ENCODE measurements at regions not wholly inside any gene's neighbourhood (a gene's known extent, or its start where the extent isn't known, plus 50 kb on each side); places are given as distances from the start of the nearest gene placed in this dataset.

DNA sequence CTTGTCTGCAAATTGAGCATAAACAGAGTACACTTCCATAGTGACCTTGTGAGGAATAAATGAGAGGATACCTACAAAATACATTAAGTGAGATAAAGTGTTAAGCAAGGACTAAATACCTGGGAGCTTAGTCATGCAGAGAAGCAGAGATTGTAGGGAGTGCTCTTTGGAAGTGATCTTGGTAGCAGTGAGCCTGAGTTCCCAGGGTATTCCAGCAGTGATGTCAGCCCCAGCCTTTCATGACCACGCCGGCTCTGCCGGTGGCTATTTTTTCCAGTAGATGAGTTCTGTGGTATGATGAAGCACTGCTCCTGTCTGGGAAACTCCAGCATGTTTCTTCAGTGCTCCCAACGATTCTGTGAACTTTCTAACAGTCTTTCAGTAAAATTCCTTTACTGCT lies 391.5 kb upstream of the IGFBP7 start:
- TF ChIP-seq JUND (IDR thresholded peaks at IDR 0.05; ENCODE audit: low read depth, low read length) (no peak), SRF (IDR thresholded peaks at IDR 0.05; ENCODE audit: low read depth in 2 of 2, low read length in 2 of 2) (no peak), POLR2AphosphoS5 (IDR thresholded peaks at IDR 0.05; ENCODE audit: low read length) (no peak), SIN3A (IDR thresholded peaks at IDR 0.05; ENCODE audit: low read depth, low read length) (no peak), SUZ12 (IDR thresholded peaks at IDR 0.05; ENCODE audit: unreplicated experiment) (no peak), RAD21 (IDR thresholded peaks at IDR 0.05; ENCODE audit: insufficient read depth, low read depth, low read length) (no peak), PAX5 (IDR thresholded peaks at IDR 0.05; ENCODE audit: borderline replicate concordance, low read depth, low read length) (no peak), TAF1 (IDR thresholded peaks at IDR 0.05; ENCODE audit: borderline replicate concordance, low read depth, low read length) (no peak)
- TF ChIP-seq, protein P1, sequence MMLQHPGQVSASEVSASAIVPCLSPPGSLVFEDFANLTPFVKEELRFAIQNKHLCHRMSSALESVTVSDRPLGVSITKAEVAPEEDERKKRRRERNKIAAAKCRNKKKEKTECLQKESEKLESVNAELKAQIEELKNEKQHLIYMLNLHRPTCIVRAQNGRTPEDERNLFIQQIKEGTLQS (IDR thresholded peaks at IDR 0.05; ENCODE audit: borderline replicate concordance, extremely low read depth, low read depth, low read length), result no peak
- TF ChIP-seq, protein P2, sequence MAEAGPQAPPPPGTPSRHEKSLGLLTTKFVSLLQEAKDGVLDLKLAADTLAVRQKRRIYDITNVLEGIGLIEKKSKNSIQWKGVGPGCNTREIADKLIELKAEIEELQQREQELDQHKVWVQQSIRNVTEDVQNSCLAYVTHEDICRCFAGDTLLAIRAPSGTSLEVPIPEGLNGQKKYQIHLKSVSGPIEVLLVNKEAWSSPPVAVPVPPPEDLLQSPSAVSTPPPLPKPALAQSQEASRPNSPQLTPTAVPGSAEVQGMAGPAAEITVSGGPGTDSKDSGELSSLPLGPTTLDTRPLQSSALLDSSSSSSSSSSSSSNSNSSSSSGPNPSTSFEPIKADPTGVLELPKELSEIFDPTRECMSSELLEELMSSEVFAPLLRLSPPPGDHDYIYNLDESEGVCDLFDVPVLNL (IDR thresholded peaks at IDR 0.05; ENCODE audit: low read depth, low read length), result no peak
- TF ChIP-seq, protein P3, sequence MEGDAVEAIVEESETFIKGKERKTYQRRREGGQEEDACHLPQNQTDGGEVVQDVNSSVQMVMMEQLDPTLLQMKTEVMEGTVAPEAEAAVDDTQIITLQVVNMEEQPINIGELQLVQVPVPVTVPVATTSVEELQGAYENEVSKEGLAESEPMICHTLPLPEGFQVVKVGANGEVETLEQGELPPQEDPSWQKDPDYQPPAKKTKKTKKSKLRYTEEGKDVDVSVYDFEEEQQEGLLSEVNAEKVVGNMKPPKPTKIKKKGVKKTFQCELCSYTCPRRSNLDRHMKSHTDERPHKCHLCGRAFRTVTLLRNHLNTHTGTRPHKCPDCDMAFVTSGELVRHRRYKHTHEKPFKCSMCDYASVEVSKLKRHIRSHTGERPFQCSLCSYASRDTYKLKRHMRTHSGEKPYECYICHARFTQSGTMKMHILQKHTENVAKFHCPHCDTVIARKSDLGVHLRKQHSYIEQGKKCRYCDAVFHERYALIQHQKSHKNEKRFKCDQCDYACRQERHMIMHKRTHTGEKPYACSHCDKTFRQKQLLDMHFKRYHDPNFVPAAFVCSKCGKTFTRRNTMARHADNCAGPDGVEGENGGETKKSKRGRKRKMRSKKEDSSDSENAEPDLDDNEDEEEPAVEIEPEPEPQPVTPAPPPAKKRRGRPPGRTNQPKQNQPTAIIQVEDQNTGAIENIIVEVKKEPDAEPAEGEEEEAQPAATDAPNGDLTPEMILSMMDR (IDR thresholded peaks at IDR 0.05 in 2 of 3, conservative IDR thresholded peaks at IDR 0.05 in 1 of 3; ENCODE audit: control insufficient read depth in 2 of 3, extremely low read depth in 1 of 3, insufficient read depth in 1 of 3, low read depth in 3 of 3, low read length in 3 of 3), result no peak
- TF ChIP-seq, protein P4, sequence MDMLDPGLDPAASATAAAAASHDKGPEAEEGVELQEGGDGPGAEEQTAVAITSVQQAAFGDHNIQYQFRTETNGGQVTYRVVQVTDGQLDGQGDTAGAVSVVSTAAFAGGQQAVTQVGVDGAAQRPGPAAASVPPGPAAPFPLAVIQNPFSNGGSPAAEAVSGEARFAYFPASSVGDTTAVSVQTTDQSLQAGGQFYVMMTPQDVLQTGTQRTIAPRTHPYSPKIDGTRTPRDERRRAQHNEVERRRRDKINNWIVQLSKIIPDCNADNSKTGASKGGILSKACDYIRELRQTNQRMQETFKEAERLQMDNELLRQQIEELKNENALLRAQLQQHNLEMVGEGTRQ (IDR thresholded peaks at IDR 0.05; ENCODE audit: borderline replicate concordance, low read depth, low read length), result no peak

Measured in GM12878 (cell line).